Mammary epithelial cell (primary cell): ENCODE measurements at regions not wholly inside any gene's neighbourhood (a gene's known extent, or its start where the extent isn't known, plus 50 kb on each side); places are given as distances from the start of the nearest gene placed in this dataset.

Experiments used
- EZH2 ChIP-seq: IDR thresholded peaks from 2 replicates; pipeline ENCODE4 v1.6.1; 2012; ENCODE audit warnings: low read length, inconsistent platforms, borderline replicate concordance
- TF ChIP-seq, protein P1 (sequence below), 2 donors: IDR thresholded peaks in 1 of 2; conservative IDR thresholded peaks in 1 of 2; 2 replicates each; pipeline ENCODE4 v1.5.1; 2011 to 2012; ENCODE audit warnings: inconsistent platforms in 2 of 2, low read length in 2 of 2, mild to moderate bottlenecking in 2 of 2, control low read depth in 1 of 2, low read depth in 1 of 2; ENCODE audit not compliant: insufficient read depth in 1 of 2; ENCODE audit errors: extremely low read depth in 1 of 2

- TF ChIP-seq, protein P1, sequence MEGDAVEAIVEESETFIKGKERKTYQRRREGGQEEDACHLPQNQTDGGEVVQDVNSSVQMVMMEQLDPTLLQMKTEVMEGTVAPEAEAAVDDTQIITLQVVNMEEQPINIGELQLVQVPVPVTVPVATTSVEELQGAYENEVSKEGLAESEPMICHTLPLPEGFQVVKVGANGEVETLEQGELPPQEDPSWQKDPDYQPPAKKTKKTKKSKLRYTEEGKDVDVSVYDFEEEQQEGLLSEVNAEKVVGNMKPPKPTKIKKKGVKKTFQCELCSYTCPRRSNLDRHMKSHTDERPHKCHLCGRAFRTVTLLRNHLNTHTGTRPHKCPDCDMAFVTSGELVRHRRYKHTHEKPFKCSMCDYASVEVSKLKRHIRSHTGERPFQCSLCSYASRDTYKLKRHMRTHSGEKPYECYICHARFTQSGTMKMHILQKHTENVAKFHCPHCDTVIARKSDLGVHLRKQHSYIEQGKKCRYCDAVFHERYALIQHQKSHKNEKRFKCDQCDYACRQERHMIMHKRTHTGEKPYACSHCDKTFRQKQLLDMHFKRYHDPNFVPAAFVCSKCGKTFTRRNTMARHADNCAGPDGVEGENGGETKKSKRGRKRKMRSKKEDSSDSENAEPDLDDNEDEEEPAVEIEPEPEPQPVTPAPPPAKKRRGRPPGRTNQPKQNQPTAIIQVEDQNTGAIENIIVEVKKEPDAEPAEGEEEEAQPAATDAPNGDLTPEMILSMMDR (conservative IDR thresholded peaks at IDR 0.05 in 1 of 2, IDR thresholded peaks at IDR 0.05 in 1 of 2; ENCODE audit: extremely low read depth in 1 of 2, insufficient read depth in 1 of 2, low read depth in 1 of 2, low read length in 2 of 2): no peak
- TF ChIP-seq EZH2: no peak
Observed at GRCh38 chr1:101105877-101106276, 80.3 kb upstream of the DPH5 start.
